ENCODE measurements at regions not wholly inside any gene's neighbourhood (a gene's known extent, or its start where the extent isn't known, plus 50 kb on each side); places are given as distances from the start of the nearest gene placed in this dataset.

- TF ChIP-seq, protein P1, sequence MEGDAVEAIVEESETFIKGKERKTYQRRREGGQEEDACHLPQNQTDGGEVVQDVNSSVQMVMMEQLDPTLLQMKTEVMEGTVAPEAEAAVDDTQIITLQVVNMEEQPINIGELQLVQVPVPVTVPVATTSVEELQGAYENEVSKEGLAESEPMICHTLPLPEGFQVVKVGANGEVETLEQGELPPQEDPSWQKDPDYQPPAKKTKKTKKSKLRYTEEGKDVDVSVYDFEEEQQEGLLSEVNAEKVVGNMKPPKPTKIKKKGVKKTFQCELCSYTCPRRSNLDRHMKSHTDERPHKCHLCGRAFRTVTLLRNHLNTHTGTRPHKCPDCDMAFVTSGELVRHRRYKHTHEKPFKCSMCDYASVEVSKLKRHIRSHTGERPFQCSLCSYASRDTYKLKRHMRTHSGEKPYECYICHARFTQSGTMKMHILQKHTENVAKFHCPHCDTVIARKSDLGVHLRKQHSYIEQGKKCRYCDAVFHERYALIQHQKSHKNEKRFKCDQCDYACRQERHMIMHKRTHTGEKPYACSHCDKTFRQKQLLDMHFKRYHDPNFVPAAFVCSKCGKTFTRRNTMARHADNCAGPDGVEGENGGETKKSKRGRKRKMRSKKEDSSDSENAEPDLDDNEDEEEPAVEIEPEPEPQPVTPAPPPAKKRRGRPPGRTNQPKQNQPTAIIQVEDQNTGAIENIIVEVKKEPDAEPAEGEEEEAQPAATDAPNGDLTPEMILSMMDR (IDR thresholded peaks at IDR 0.05): no peak
- H3K4me3 ChIP-seq: no peak overlapping the region
- DNase-seq: no peak
- H3K27me3 ChIP-seq: no peaks in the 10 kb centered on the region
- ATAC-seq: no peak
- H3K4me1 ChIP-seq: no peaks in the 10 kb centered on the region
- H3K36me3 ChIP-seq: no peaks in the 10 kb centered on the region
- H3K9me3 ChIP-seq: no peaks in the 10 kb centered on the region
- no peak overlapping the region for H3K27ac ChIP-seq
- intact Hi-C loops (cut with DNase I): no loop called here
Measured at GRCh38 chr9:95670122-95670521, 153.4 kb upstream of the PTCH1 start.

DNA sequence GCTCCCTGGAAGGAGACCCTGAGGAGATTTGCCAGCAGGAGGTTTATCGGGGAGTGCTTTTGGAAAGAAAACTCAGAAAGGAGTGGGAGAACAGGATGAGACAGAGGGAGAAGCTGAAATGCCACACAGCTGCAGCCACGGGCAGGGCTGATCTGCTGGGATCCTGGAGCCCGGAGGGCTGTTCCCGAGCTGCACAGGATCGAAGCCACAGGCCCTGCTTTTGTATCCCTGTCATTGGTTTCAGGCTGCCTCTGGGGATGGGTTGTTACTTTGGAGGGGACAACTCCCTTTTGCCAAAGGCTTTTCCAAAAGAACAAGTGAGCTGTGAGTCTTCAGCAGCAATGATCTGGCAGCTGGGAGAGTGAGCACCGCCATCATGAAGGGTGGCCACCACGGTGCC is 152.5 kb upstream of the PTCH1 start:
- Histone ChIP-seq H3K27ac (no peak overlapping the region), H3K4me1 (no peaks in the 10 kb centered on the region), H3K27me3 (no peaks in the 10 kb centered on the region), H3K4me3 (no peak overlapping the region), H3K9me3 (no peaks in the 10 kb centered on the region), H3K36me3 (no peaks in the 10 kb centered on the region)
- DNase-seq (no peak), ATAC-seq (no peak)
- intact Hi-C loops (cut with DNase I): no loop called here
- TF ChIP-seq, protein P1 (IDR thresholded peaks at IDR 0.05): no peak

DNA sequence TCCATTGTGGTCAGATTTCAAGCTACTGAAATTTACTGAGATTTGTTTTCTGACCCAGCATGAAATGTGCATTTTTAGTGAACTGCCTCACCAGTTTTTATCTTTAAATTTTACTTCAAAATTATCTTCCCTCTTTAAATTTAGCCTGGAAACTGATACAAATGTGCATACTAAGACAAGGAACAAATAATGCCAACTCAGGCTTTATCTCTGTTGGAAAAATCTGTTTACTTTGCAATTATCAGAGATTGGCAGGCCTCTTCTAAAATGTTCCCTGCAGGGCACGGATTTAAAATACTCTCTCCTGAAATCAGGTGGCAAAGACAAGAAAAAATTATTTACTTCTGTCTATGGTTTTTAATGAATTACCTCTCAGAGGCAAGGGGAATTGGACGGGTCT is 151.0 kb upstream of the PTCH1 start:
- Histone ChIP-seq H3K4me1 (no peaks in the 10 kb centered on the region), H3K4me3 (no peak overlapping the region), H3K9me3 (no peaks in the 10 kb centered on the region), H3K27ac (no peak overlapping the region), H3K27me3 (no peaks in the 10 kb centered on the region), H3K36me3 (no peaks in the 10 kb centered on the region)
- intact Hi-C loops (cut with DNase I): no loop called here
- DNase-seq (no peak), ATAC-seq (no peak)
- TF ChIP-seq, protein P1 (IDR thresholded peaks at IDR 0.05): no peak

- ATAC-seq: no peak
Measured at GRCh38 chr9:95666785-95667155, 150.0 kb upstream of the PTCH1 start.

DNA sequence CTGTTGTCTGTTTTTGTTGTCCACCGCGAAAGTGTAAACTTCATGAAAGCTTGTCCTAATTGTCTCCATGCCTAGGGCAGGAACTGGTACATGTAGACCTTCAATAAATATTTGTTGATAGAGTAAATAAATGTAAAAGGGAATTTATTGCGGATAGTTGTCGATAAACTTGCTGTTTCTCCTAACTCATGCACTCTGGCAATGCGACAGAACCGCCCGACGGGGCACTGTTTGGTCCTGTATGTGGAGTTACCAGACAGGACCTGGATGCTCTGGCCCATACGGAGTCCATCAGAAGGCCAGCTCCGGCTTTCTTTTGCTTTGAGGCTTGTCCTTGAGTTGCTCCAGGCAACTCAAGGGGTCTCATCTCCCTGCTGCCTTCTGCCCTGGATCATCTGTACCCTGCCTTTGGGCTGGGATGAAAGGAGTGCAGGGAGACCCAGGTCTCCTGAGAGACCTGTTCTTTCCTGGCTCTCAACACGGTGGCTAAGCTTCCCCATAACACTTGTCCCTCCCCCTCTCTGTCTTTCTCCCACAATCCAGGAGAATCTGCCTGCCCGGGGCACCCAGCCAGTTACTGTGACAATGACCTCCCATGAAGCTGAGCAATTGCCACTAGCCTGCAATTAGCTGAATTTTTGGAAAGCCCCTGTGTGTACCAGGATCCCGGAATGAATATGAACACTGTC is 149.5 kb upstream of the PTCH1 start:
- Histone ChIP-seq H3K36me3 (no peaks in the 10 kb centered on the region), H3K4me1 (no peaks in the 10 kb centered on the region), H3K4me3 (no peak overlapping the region), H3K27ac (no peak overlapping the region), H3K27me3 (no peaks in the 10 kb centered on the region), H3K9me3 (no peaks in the 10 kb centered on the region)
- DNase-seq (no peak), ATAC-seq (no peak)
- TF ChIP-seq, protein P1 (IDR thresholded peaks at IDR 0.05): no peak
- intact Hi-C loops (cut with DNase I): no loop called here

More at GRCh38 chr9:95666785-95667155, 150.0 kb upstream of the PTCH1 start:
- Histone ChIP-seq H3K36me3 (no peaks in the 10 kb centered on the region), H3K9me3 (no peaks in the 10 kb centered on the region), H3K27ac (no peak overlapping the region), H3K27me3 (no peaks in the 10 kb centered on the region), H3K4me3 (no peak overlapping the region), H3K4me1 (no peaks in the 10 kb centered on the region)
- TF ChIP-seq, protein P1 (IDR thresholded peaks at IDR 0.05): no peak
- no peak for DNase-seq
- intact Hi-C loops (cut with DNase I): no loop called here
